AG20443 (cell line): ENCODE measurements at regions not wholly inside any gene's neighbourhood (a gene's known extent, or its start where the extent isn't known, plus 50 kb on each side); places are given as distances from the start of the nearest gene placed in this dataset.
A peak's percentile ranks its signal among the peaks of the same experiment; 100 is the strongest.

Experiments
- DNase-seq: peaks from one replicate; pipeline ENCODE4 v3.0.0; 2012; ENCODE audit warnings: low spot score, mixed read lengths

- no peak for DNase-seq
Observed at GRCh38 chr3:11919390-11919789, 72.7 kb upstream of the TAMM41 start.

- no peak for DNase-seq
Observed at GRCh38 chr3:11924518-11924917, 77.8 kb upstream of the TAMM41 start.

- no peak for DNase-seq
Observed at GRCh38 chr3:11928381-11928780, 75.8 kb upstream of the SYN2 start.

GRCh38 chr3:11929531-11929930, 74.7 kb upstream of the SYN2 start:
- no peak for DNase-seq

GRCh38 chr3:11930084-11930483, 74.1 kb upstream of the SYN2 start:
- no peak for DNase-seq

- DNase-seq: no peak
Observed at GRCh38 chr3:11932636-11933035, 71.6 kb upstream of the SYN2 start.

GRCh38 chr3:11933529-11933928, 70.7 kb upstream of the SYN2 start:
- no peak for DNase-seq

- DNase-seq: peak; percentile 57
Observed at GRCh38 chr3:11944052-11944673, 60.0 kb upstream of the SYN2 start.

- no peak for DNase-seq
Observed at GRCh38 chr3:11948331-11948730, 55.9 kb upstream of the SYN2 start.

- DNase-seq: no peak
Observed at GRCh38 chr3:11948866-11949265, 55.3 kb upstream of the SYN2 start.

- DNase-seq: no peak
Observed at GRCh38 chr3:11949351-11949750, 54.8 kb upstream of the SYN2 start.

- DNase-seq: no peak
Observed at GRCh38 chr3:11950576-11950975, 53.6 kb upstream of the SYN2 start.

- no peak for DNase-seq
Observed at GRCh38 chr3:11953350-11953749, 50.8 kb upstream of the SYN2 start.

- DNase-seq: no peak
Observed at GRCh38 chr3:11953778-11954177, 50.4 kb upstream of the SYN2 start.

- DNase-seq: no peak
Observed at GRCh38 chr3:11954312-11954934, 49.8 kb upstream of the SYN2 start.
